NCI-H2171 (cell line): ENCODE measurements at regions not wholly inside any gene's neighbourhood (a gene's known extent, or its start where the extent isn't known, plus 50 kb on each side); places are given as distances from the start of the nearest gene placed in this dataset.

Experiments used
- DNase-seq: peaks from one replicate; lab custom pipeline; 2025; lab: John Stamatoyannopoulos, UW

DNA sequence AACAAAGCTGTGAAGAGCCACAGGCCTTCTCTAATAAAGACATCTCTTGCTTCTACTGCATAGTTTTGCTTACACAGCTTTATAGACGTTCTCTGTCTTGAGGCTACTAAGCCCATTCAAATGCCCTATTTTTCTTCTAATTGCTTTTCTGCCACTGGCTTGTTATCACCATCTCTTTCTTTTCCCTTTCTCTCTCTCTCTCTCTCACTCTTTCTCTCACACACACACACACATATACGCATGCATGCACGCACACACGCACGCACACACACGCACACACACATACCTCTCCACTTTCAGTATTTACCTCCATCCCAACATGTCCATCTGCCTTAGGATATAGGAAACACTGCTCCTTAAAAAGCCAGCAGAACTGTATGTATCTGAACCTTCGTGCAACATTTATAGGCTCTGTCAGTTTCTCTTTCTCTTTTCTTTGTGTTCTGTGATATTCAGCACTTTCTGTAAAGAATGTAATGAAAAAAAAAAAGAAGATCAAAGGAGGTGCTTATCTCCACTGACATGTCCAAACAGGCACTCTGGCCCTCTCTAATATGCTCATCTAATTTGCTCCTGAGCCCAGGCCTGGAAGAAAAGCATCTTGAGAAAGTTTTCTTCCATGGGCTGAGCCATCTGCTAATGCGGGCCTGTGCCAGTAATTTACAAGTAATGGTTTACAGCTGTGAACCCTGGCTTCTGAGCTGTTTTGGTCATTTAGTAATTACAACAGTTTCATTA, 1046.7 kb upstream of the MAP3K7 start:
- DNase-seq = no peak

DNA sequence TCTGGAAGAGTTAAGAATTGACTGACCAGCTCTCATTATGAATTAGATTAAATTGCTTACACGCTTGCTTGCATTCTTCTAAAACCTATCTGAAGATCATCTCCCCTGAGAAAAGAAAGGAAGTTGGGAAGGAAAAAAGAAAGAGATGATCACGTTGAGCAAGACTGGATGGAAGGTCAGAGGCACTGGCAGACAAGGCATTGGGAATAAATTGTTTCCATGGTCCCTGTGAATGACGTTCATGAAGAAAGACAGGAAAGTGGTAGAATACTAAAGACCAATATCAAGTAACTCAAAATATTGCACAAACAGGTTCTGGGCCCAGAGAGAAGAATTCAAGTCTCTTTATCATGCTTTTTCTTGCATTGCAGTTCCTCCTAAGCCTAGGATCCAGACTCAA, 1045.4 kb upstream of the MAP3K7 start:
- no peak for DNase-seq

DNA sequence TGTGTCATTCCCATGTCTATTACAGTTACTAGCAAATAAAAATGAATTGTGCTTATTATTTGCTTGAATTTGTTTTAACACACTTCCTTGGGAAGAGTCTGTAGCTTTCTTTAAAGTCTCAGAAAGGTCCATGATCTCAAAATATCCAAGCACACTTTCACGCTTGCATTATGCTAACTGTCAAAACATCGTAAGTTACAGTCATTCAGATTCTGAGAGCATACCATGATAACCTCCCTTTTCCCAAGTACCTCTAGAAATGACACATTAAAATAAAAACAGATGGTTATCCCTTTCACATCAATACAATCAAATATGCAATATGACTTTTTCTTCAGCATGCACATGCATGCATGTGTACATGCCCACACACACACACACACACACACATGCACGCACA, 1044.4 kb upstream of the MAP3K7 start:
- no peak for DNase-seq

DNA sequence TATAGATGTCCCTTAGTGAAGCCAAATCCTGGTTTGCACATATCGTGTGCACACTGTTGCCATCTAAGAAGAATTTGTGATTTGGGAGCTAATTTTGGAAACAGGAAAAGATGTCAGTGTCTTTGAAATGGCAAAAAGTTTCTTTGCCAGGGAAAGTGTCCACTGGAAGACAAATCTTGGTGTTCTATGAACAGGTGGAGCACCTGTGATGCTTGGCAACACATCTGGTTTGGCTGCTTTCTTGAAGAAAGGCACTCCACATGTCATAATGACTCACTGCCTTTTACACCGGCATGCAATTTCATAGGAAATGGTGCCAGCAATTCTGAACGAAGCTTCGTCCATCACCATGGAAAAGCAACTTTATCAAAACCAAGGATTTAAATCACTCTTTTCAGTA, 1040.0 kb upstream of the MAP3K7 start:
- DNase-seq = no peak

DNA sequence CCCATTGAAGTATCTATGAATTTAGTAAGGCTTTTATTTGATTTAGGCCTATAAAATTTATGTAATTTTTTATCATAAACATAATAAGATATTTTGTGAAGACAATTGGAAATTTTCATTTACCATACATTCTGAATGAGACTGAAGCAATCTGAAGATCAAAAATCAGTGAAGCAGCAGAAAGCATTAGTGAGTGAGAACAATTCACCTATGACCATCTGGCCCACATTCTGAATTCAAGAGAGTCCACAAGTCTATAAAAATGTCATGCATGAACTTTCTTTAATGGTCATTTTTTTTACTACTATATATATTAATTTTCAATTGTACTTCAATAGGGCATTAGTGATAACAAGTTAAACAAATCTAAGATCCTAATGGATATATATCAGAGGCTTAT, 1026.6 kb upstream of the MAP3K7 start:
- no peak for DNase-seq

DNA sequence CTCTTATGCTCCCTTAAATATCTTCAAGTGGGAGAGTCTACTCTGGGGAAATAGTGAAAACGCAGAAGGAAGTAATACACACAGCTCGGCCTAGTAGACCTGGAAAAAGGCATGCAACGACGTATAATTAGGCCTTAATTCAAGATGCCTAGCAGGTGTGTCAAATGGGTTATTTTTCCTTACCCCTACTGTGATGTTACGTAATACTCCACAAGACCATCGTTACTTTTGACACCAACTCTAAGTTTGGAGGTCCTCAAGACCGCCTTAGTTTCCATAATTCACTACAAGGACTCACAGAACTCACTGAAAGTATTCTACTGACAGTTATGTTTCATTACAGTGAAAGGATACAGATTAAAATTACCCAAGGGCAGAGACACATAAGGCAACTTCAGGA, 1024.3 kb upstream of the MAP3K7 start:
- no peak for DNase-seq

DNA sequence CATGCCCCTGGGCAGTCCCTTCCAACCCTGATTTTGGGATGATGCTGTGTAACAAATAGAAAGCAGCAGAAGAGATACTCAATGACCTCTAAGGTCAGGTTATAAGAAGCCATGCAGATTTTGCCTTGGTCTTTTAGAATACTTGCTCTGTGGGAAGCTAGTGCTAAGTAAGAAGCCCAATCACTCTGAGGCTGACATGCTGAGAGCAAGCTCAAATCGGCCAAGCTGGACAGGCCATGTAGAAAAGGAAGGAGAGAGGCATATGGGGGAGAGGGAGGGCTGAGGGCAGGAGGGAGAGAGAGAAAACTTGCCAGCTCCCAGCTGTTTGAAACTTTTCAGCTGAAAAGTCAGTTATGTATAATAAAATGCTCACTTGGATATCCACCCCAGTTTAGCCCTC, 1021.6 kb upstream of the MAP3K7 start:
- no peak for DNase-seq

DNA sequence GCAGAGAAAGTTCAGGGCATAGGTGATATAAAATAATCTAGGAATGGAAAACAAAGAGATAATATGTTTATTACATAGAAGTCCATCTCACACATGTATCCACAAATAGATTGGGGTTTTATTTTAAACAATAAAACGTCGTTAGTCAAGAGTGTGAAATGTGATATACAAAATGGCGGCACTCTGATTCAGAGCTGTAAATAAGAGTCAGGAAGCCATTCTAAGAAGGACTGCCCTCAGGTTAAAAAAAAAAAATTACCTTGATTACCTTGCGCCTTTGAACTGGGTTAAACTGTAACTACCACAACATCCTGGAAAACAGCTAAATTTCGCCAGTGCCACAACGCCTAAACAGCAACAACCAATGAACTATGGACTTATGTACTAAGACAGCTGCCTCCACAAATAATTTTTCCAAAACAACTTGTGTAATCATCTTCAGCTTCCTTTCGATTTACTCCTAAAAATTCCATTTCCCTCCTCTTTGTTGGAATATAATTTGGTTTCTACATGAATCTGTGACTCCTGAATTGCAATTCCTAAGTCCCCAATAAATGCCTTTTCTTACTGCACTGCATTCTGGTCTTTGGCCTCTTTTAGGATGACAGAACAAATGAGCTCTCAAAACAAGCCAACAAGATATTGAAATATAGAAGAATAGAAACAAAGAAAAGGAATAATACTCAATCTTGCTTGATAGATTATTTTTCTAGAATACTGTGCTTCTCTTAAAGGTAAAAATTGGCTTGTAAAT, 1019.5 kb upstream of the MAP3K7 start:
- DNase-seq = no peak

DNA sequence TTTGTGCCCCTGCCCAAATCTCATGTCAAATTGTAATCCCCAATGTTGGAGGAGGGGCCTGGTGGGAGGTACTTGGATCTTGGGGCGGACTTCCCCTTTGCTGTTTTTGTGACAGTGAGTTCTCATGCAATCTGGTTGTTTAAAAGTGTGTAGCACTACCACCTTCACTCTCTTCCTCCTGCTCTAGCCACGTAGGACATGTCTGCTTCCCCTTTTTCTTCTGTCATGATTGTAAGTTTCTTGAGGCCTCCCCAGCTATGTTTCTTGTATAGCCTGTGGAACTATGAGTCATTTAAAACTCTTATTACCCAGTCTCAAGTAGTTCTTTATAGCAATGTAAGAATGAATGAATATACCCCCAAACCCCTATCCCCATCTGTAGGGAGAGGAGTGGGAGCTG, 1013.7 kb upstream of the MAP3K7 start:
- DNase-seq = no peak

DNA sequence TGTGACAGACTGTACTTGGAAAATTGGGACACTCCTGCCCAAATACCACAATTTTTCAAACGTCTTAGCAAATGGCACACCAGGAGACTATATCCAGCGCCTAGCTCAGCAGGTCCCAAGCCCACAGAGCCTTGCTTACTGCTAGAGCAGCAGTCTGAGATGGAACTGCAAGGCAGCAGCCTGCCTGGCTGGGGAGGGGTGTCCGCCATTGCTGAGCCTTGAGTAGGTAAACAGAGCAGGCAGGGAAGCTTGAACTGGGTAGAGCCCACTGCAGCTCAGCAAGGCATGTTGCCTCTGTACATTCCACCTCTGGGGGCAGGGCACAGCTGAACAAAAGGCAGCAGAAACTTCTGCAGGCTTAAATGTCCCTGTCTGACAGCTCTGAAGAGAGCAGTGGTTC, 1003.3 kb upstream of the MAP3K7 start:
- DNase-seq = no peak

DNA sequence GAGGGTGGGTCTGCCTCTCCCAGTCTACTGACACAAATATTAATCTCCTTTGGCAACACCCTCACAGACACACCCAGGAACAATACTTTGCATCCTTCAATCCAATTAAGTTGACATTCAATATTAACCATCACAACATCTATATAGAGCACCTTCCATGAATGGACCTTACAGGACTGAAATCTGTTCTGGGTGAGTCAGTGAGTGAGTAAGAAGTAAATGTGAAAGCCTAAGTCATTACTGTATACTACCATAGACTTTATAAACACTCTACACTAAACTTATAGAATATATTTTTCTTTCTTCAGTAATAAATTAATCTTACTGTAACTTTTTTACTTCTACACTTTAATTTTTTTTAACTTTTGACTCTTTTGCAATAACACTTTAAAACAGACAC, 993.8 kb upstream of the MAP3K7 start:
- DNase-seq = no peak

DNA sequence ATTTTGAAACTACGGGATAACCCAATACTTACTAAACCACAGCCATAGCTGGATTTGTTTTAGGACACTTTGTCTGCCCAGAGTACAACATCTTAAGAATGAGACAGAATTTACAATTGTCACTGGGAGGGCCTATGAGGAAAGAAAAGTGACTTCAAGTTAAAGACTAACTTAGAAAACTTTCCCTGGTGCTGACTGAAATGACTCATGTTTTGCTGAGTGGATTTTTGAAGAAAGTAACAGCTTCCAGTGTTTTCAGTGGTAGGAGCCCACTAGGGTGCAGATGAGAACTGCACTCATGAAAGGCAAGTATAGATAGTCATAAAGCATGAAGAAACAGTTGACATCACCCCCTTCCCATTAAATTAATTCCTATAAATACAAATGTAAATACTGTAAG, 988.2 kb upstream of the MAP3K7 start:
- no peak for DNase-seq

DNA sequence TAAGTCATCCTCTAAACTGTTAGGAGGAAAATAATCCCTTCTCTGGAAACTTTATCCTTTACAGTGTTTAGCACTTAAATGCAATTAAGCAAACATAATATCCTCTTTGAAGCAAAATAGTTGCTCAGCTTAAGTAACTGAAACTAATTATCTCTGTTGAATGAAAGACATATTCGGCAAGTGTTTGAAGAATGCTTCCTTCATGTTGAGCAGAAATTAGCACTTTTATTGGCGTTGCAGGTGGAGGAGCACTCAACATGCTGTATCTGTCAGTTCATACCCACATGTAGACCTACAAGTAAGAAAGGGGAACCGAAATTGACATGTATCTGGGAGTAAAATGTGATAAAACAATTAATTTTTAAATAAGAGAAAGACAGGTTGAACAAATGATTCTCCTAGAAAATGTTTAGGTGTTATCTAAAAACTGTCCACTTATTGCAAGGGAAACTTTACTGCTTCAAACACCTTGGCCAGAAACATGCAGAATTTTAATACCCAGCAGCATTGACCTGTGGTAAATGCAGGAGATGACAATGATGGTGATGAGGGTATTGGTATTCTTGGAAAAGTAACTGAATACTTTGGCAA, 987.0 kb upstream of the MAP3K7 start:
- DNase-seq = no peak

DNA sequence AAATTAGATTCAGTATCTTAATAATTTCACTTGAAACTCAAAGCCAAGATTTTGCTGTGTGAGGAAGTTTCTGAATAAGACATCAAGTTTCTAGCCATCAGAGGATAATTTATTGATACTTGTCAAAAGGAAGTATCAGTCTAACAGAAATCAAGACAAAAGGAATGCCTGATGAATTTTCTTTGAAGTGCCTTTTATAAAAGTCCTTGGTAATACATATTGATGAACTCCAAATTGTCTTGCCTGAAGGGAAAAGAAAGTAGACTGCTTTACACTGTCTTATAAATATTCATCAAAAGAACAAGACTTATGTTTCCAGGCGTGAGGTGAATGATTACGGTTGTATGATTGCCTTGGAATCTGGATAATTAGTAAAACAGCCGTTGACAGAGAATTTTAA, 986.0 kb upstream of the MAP3K7 start:
- no peak for DNase-seq

DNA sequence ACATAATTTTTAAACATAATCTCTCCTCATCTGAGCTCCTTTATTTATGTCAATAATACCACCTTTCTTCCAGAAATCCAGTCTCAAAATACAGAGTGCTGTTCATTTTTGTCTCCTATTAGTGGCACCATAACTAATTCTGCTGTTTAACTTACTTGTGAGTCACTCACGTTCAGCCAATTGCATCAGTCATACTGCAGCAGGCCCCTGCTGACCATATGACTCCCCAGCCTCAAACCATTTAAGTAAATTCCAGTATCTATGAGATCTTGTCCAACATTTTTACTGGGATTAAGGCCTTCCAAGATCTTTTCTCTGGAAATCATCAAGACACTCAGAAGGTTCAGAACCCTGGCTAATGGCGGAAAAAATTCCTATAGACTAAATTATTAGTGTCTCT, 982.2 kb upstream of the MAP3K7 start:
- DNase-seq = no peak

DNA sequence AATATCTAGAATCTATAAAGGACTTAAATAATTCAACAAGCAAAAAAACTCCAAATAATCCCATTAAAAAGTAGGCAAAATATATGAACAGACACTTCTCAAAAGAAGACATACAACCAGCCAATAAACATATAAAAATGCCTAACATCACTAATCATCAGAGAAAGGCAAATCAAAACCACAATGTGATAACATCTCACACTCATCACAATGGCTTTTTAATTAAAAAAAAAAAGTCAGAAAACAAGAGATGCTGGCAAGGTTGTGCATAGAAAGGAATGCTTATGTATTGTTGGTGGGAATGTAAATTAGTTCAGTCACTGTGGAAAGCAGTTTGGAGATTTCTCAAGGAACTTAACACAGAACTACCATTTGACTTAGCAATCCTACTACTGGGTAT, 979.6 kb upstream of the MAP3K7 start:
- no peak for DNase-seq

DNA sequence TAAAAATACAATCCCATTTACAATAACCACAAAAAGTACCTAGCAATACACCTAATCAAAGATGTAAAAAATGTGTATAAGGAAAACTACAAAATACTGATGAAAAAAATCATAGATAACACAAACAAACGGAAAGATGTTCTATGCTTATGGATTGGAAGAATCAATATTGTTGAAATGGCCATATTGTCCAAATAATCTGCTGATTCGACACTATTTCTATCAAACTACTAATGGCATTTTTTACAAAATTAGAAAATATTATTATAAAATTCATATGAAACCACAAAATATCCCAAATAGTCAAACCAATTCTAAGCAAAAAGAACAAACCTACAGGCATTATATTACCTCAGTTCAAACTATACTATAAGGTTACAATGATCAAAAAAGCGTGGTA, 978.3 kb upstream of the MAP3K7 start:
- no peak for DNase-seq

DNA sequence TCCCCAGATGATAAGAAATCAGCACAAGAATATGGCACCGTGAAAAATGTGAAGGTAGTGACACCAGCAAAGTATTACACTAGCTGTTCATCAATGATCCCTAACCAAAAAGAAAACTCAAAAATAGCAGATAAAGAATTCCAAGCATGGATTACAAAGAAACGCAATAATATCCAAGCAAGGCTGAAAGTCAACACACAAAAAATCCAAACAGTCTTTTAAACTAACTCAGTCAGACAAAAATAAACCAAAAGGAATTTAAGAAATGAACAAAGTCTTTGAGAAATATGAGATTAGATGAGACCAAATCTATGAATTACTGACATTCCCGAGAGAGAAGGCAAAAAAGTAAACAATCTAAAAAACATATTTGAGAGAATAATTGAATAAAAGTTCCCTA, 976.1 kb upstream of the MAP3K7 start:
- no peak for DNase-seq

DNA sequence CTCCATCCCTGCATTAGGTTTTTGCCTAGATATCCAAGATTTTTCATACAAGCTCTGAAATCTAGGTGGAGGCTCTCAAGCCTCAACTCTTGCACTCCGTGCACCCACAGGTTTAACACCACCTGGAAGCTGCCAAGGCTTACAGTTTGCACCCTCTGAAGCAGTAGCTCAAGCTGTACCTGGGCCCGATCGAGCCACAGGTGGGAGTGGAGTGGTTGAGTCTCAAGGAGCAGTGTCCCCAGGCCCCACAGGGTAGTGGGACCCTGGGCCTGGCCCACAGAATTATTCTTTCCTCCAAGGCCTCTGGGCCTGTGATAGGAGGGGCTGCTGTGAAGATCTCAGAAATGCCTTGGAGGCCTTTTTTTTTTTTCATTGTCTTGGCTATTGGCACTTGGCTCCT, 973.5 kb upstream of the MAP3K7 start:
- DNase-seq = no peak

DNA sequence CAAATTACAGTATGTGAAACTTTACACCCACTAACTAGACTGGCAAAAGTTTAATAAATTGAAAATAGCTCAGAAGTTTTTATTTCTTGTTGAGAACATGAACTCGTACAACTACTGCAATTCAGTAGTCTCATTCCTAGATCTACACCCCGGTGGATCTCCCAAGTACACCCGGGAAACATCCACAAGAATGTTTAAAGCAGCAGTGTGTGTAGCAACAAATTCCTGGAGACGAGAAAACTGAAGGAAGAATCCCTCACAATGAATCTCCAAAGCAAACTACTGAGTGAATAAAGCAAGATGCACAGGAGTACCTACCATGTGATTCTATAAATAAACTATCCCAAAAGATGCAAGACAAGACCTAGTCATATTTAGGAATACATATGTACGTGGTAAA, 954.0 kb upstream of the MAP3K7 start:
- DNase-seq = no peak

DNA sequence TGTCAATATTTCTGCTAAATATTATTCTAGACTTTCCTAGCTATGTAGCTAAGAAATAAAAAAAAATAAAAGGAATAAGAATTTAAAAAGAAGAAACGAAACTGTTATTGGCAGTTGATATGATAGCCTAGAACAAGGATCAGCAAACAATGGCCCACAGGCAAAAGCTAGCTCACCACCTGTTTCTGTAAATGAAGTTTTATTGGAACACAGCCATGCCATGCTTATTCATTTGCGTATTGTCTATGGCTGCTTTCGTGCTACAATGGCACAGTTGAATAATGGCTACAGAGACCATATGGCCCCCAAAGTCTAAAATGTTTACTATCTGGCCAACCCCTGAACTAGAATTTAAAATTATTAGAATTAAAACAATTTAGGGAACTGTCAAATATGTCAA, 952.6 kb upstream of the MAP3K7 start:
- DNase-seq = peak; percentile 39

DNA sequence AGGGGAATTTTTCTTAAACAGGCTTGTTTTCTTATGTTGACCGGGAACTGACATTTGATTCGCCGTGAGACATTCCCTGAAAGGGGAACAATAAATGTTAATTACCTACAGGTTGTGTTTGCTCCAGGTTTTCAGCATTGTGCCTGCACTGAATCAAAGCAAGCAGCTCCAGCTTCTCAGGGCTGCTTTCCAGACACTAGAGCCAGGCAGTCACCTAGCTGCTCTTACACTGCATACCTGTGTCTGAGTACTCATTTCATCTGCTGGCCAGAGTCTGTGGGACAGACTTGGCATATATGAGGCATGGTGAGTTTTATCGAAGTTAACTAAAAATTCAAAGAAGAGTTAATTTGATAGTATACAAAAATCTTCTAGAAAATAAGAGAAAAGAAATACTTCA, 951.8 kb upstream of the MAP3K7 start:
- DNase-seq = no peak

DNA sequence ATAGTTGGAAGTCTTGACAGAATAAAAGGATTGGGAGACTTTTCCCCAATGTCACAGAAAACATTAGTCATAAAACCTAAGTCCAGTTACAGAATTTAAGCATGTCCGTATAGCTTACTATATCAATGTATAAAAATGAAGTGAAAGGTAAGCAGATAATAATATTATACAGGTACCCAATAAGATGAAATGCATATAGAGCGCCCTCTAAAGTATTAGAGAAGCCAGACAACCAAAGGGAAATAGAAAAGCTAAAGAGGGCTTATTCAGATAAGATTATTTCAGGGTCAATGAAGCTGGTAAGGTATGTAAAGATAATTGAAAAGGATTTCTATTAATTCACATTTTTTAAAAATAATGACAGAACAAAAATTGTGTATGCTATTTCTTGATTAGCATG, 947.7 kb upstream of the MAP3K7 start:
- no peak for DNase-seq

DNA sequence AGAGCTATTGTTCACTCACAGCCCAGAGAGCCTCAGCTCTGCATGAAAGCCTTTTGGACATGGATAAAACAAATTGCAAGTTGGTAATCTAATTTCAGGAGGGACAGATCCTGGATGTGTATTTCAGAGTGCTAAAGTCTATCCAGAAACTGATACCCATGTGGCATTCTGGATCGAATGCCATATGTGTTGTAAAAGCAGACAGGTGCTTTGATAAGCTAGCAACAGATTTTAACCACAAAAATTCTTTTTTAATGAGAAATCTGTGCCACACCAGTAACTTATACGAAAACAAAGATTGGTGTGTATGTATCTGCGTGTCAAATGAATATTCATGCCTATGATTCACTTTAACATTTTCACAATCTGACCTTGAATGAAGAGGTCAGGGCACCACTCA, 936.6 kb upstream of the MAP3K7 start:
- no peak for DNase-seq
